ENCODE measurements at regions not wholly inside any gene's neighbourhood (a gene's known extent, or its start where the extent isn't known, plus 50 kb on each side); places are given as distances from the start of the nearest gene placed in this dataset.

DNA sequence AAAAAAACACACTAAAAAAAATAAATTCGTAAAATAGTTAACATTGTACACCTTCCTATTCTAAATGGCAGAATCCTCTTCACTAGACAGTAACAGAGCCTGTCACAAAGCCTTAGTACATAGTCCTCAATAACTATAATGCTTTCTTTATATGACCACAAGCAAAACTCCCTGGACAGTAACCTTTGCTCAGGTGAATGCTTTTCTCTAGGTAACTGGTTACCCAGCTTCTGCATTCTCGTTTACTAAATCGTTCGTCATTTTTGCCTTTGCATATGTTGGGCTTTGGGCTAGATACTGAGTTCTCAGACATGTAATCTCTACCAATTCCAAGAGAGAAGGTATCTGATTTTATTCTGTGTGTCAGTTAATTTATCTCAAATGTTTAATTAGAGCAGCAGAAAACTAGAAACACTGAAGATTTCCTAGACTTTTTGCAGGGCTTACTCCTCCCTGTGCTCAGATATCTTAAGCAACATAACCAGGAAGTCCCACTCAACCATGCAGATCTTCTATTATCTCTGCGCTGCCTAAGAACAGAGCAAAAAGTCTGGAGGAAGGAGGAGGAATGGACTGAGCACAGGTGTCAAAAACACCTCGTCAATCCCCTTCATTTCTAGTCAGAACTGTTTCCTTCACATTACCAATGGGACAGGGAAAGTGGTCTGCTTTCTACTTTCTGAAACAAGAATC lies 247.7 kb downstream of the SOCS6 start:
- TF ChIP-seq, protein P1, sequence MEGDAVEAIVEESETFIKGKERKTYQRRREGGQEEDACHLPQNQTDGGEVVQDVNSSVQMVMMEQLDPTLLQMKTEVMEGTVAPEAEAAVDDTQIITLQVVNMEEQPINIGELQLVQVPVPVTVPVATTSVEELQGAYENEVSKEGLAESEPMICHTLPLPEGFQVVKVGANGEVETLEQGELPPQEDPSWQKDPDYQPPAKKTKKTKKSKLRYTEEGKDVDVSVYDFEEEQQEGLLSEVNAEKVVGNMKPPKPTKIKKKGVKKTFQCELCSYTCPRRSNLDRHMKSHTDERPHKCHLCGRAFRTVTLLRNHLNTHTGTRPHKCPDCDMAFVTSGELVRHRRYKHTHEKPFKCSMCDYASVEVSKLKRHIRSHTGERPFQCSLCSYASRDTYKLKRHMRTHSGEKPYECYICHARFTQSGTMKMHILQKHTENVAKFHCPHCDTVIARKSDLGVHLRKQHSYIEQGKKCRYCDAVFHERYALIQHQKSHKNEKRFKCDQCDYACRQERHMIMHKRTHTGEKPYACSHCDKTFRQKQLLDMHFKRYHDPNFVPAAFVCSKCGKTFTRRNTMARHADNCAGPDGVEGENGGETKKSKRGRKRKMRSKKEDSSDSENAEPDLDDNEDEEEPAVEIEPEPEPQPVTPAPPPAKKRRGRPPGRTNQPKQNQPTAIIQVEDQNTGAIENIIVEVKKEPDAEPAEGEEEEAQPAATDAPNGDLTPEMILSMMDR (IDR thresholded peaks at IDR 0.05; ENCODE audit: low read depth, low read length): no peak
- TF ChIP-seq POLR2A (IDR thresholded peaks at IDR 0.05; ENCODE audit: extremely low read depth, insufficient read length): no peak
- TF ChIP-seq, protein P2, sequence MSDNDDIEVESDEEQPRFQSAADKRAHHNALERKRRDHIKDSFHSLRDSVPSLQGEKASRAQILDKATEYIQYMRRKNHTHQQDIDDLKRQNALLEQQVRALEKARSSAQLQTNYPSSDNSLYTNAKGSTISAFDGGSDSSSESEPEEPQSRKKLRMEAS (IDR thresholded peaks at IDR 0.05; ENCODE audit: low read depth, low read length): no peak

Measured in NB4 (cell line).